GM21423 (cell line): ENCODE measurements at regions not wholly inside any gene's neighbourhood (a gene's known extent, or its start where the extent isn't known, plus 50 kb on each side); places are given as distances from the start of the nearest gene placed in this dataset.
"Not testable (repeated sequence)": the region's sequence is repeated elsewhere in the genome, so short reads cannot be mapped to it uniquely, and the experiment has no call there.

Source experiments
- ATAC-seq: cut with Tn5 transposase; IDR thresholded peaks from one replicate; pipeline ENCODE4 v1.9.1; 2021; ENCODE audit warnings: mild to moderate bottlenecking, moderate library complexity; ENCODE audit not compliant: unreplicated experiment

DNA sequence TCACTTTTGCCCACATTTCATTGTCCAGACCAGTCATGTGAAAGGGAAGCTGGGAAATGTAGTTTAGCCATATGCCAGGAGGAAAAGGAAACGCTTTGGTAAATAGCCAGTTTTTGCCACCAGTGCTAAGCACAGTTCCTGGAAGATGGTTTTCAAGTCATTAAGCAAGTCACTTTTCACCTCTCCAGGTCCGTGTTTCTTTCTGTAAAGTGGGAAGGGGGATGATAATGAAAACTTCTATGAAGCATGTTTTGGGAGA lies 96.6 kb upstream of the TPTE start:
- ATAC-seq = not testable (repeated sequence)

DNA sequence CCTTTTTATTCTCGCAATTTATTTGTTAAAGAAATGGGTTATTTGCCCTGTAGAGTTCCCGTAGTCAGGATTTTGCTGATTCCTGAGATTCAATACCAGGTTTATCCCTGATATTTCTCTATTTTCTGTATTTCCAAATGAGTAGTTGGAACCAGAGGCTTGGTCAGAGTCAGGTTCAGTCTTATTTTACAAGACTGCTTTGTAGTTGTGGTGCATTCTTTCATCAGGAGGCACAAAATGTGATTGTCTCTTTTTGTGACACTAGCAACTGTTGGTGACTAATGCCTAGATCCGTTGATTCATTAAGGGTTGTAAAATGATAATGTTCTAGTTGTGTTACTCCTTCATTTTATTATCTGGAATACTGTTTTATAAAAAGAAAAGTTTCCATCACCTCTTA lies 95.5 kb upstream of the TPTE start:
- no peak for ATAC-seq

GRCh38 chr21:10426812-10427211 lies 94.6 kb upstream of the TPTE start:
- not testable (repeated sequence) for ATAC-seq

DNA sequence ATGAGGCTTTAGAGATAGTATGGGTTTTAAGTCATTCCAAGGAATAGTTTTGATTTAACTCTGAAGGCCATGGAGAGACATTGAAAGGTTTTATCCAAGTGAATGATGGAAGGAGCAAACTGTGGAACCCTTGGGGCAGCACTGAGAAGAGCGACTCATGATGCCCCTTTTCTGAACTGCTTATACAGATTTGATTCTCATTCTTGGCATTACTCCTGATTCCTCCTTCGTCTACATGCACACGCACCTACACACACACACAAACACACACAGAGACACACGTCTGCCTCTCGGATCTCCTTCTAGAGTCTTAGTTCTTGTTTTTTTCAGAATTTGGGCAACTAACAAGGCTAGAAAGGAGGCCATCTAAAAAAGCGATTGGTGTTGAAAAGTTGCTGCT lies 94.1 kb upstream of the TPTE start:
- not testable (repeated sequence) for ATAC-seq

GRCh38 chr21:10428981-10429534 lies 92.3 kb upstream of the TPTE start:
- ATAC-seq = not testable (repeated sequence)

- no peak for ATAC-seq
These were observed 91.4 kb upstream of the TPTE start for GRCh38 chr21:10430005-10430404.

- not testable (repeated sequence) for ATAC-seq
These were observed 89.4 kb upstream of the TPTE start for GRCh38 chr21:10431995-10432394.

DNA sequence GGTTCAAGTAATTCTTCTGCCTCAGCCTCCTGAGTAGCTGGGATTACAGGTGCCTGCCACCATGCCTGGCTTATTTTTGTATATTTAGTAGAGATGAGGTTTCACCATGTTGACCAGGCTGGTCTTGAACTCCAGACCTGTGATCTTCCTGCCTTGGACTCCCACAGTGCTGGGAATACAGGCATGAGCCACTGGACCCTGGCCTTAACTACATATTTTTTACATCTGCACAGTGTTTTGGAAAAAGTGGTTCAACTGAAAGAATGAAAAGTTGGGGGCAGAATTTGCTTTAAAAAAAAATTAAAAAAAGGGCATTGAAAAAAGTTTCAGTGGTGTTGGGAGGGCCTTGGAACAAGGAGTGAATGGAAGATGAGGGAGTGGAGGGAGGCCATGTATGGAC lies 88.9 kb upstream of the TPTE start:
- ATAC-seq = not testable (repeated sequence)

- ATAC-seq = not testable (repeated sequence)
These were observed 83.4 kb upstream of the TPTE start for GRCh38 chr21:10437977-10438376.

- ATAC-seq = not testable (repeated sequence)
These were observed 80.7 kb upstream of the TPTE start for GRCh38 chr21:10440639-10441038.

GRCh38 chr21:10442018-10442417 lies 79.4 kb upstream of the TPTE start:
- not testable (repeated sequence) for ATAC-seq

- ATAC-seq = not testable (repeated sequence)
These were observed 75.7 kb upstream of the TPTE start for GRCh38 chr21:10445685-10446084.

GRCh38 chr21:10449451-10449850 lies 71.9 kb upstream of the TPTE start:
- not testable (repeated sequence) for ATAC-seq

DNA sequence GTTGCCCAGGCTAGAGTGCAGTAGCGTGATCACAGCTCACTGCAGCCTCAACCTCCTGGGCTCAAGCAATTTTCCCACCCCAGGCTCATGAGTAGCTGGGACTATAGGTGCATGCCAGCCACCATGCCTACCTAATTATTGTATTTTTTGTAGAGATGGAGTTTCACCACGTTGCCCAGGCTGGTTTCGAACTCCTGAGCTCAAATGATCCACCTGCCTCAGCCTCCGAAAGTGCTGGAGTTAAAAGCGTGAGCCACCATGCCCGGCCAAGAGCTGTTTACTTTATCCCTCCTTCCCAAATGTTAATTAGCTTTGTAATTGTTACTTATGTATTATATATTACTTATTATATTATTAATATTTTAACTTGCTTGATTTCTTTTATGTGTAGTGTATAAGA lies 70.1 kb upstream of the TPTE start:
- not testable (repeated sequence) for ATAC-seq

GRCh38 chr21:10457765-10458164 lies 63.6 kb upstream of the TPTE start:
- not testable (repeated sequence) for ATAC-seq

GRCh38 chr21:10460957-10461356 lies 60.4 kb upstream of the TPTE start:
- not testable (repeated sequence) for ATAC-seq

- not testable (repeated sequence) for ATAC-seq
These were observed 59.9 kb upstream of the TPTE start for GRCh38 chr21:10461445-10461844.

GRCh38 chr21:10463156-10463555 lies 58.2 kb upstream of the TPTE start:
- no peak for ATAC-seq

- no peak for ATAC-seq
These were observed 56.4 kb upstream of the TPTE start for GRCh38 chr21:10464975-10465374.

GRCh38 chr21:10465524-10466110 lies 55.8 kb upstream of the TPTE start:
- ATAC-seq = not testable (repeated sequence)

DNA sequence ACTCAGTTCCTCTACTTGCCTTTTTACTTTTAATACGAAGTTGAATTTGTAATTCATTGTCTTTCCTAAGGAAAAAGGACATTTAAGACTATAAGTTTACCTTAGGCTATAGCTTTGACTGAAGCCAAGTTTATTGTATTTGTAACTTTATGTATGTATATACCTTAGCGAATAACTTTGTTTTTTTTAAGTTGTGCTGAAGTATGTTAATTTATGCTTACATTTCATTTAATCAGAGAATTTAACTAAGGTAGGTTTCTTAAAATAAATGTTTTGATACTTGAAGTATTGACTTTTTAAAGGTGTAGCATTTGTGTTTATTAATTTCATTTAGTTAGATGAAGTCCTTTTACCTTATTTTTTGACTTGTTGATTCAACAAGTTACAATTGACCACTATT lies 55.2 kb upstream of the TPTE start:
- no peak for ATAC-seq
